Psoas muscle (tissue), 7 donors: ENCODE measurements at regions not wholly inside any gene's neighbourhood (a gene's known extent, or its start where the extent isn't known, plus 50 kb on each side); places are given as distances from the start of the nearest gene placed in this dataset.

Experiments
- ATAC-seq, 4 donors: fragments of 200-7000 bp; cut with Tn5 transposase; one replicate each; pipeline ENCODE4 v1.9.1; 2020; ENCODE audit warnings: moderate library complexity in 3 of 4, mild to moderate bottlenecking in 2 of 4
- DNase-seq, 2 donors: peaks; one replicate each; pipeline ENCODE4 v3.0.0-alpha.2; 2020
- H3K27ac ChIP-seq: fragments of 200-600 bp; one replicate; pipeline ENCODE4 v1.8.0; 2022
- H3K27me3 ChIP-seq, 3 donors: fragments of 200-600 bp in 1 of 3; one replicate each; pipeline versions ENCODE4 v1.6.1 to v1.8.0; 2013 to 2022; ENCODE audit warnings: low read length in 2 of 3, mild to moderate bottlenecking in 2 of 3, moderate library complexity in 1 of 3; ENCODE audit not compliant: insufficient read depth in 3 of 3
- H3K36me3 ChIP-seq, 2 donors: fragments of 200-600 bp in 1 of 2; one replicate each; pipeline versions ENCODE4 v1.6.1 to v1.8.0; 2013 to 2022; ENCODE audit warnings: low read depth in 1 of 2, mild to moderate bottlenecking in 1 of 2, moderate library complexity in 1 of 2; ENCODE audit not compliant: insufficient read depth in 1 of 2
- H3K4me1 ChIP-seq: fragments of 200-600 bp; one replicate; pipeline ENCODE4 v1.8.0; 2022
- H3K4me3 ChIP-seq: fragments of 200-600 bp; one replicate; pipeline ENCODE4 v1.8.0; 2022; ENCODE audit warnings: mild to moderate bottlenecking
- H3K9me3 ChIP-seq: fragments of 200-600 bp; one replicate; pipeline ENCODE4 v1.8.0; 2022
- CTCF ChIP-seq: fragments of 200-600 bp; IDR thresholded peaks from one replicate; pipeline ENCODE4 v1.8.0; 2022; ENCODE audit warnings: antibody characterized with exemption
- WGBS, 3 donors: extraction: QIAGEN DNeasy Blood & Tissue Kit; methylation state at CpG; one replicate each; pipeline versions ENCODE4 v1.1.6 to v1.1.7; 2013; 5-methylcytosine and 5-hydroxymethylcytosine counted together
- intact Hi-C, 2 donors: fragments of 100-400 bp; cut with DNase I; formaldehyde crosslinking; loops; one replicate each; pipeline versions ENCODE4 v1.11.0 to v1.14.2; 2022
- donor health status: healthy with polysubstance abuse.
- donor health status: DM: no; HTN: no; CAD: no; lungs with moderate emphysema.
- donor health status: Bipolar disorder and iron deficiency.
- donor health status: healthy.
- donor health status: DM: yes; HTN: yes; CAD: no.
- donor health status: DM: no; HTN: no; CAD: no.
- donor health status: DM: yes; HTN: yes; CAD: no.

- no peaks in the 10 kb centered on the region for H3K9me3 ChIP-seq
- no peaks in the 10 kb centered on the region for H3K36me3 ChIP-seq
- H3K4me1 ChIP-seq: no peaks in the 10 kb centered on the region
- WGBS, 3 donors: 73 to 75% (median 75%) methylated on average over 4 of the region's 4 CpGs
- DNase-seq (no peak), ATAC-seq (no peak)
- no peak overlapping the region for H3K4me3 ChIP-seq
- TF ChIP-seq CTCF: no peak
- no peaks in the 10 kb centered on the region for H3K27me3 ChIP-seq
- intact Hi-C loops: no loop called here
- H3K27ac ChIP-seq: no peak overlapping the region
Observed at GRCh38 chr3:181056136-181056732, 66.7 kb upstream of the DNAJC19 start.

- Histone ChIP-seq H3K36me3 (no peaks in the 10 kb centered on the region), H3K4me3 (no peak overlapping the region), H3K9me3 (no peaks in the 10 kb centered on the region), H3K4me1 (no peaks in the 10 kb centered on the region), H3K27me3 (no peaks in the 10 kb centered on the region), H3K27ac (no peak overlapping the region)
- TF ChIP-seq CTCF: no peak
- intact Hi-C loops: no loop called here
- ATAC-seq: no peak
- DNase-seq: no peak
Observed at GRCh38 chr3:181054538-181054937, 65.0 kb upstream of the DNAJC19 start.

- Histone ChIP-seq H3K9me3 (no peaks in the 10 kb centered on the region), H3K36me3 (no peaks in the 10 kb centered on the region), H3K4me3 (no peak overlapping the region), H3K27me3 (no peaks in the 10 kb centered on the region), H3K27ac (no peak overlapping the region), H3K4me1 (no peaks in the 10 kb centered on the region)
- intact Hi-C loops: no loop called here
- no peak for ATAC-seq
- 63 to 68% (median 64%) methylated on average over 2 of the region's 2 CpGs for WGBS, 3 donors
- no peak for TF ChIP-seq CTCF
- DNase-seq: no peak
Observed at GRCh38 chr3:181052256-181052655, 62.7 kb upstream of the DNAJC19 start.

DNA sequence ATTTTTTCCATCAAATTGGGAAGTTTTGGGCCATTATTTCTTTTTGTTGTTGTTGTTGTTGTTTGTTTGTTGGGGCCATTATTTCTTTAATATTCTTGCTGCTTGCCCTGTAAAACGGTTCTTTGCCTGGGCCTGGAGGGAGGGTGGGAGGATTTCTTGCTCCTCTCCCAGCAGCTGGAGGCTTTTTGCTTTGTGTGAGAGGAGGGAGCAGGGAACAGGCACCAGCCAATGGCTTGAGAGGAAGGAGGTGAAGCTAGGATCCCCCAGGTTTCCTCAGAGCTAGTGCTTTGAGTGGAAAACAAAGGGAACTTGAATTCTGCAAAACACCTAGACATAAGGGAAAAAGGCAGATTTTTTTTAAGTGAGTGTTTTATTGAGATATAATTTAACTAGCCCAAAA lies 61.2 kb upstream of the DNAJC19 start:
- 0 to 14% (median 8%) methylated on average over 1 of the region's 1 CpG for WGBS, 3 donors
- Histone ChIP-seq H3K27me3 (no peaks in the 10 kb centered on the region), H3K4me1 (no peaks in the 10 kb centered on the region), H3K4me3 (no peak overlapping the region), H3K27ac (no peak overlapping the region), H3K9me3 (no peaks in the 10 kb centered on the region), H3K36me3 (no peaks in the 10 kb centered on the region)
- intact Hi-C loops: no loop called here
- TF ChIP-seq CTCF: no peak
- DNase-seq (no peak), ATAC-seq (no peak)

DNA sequence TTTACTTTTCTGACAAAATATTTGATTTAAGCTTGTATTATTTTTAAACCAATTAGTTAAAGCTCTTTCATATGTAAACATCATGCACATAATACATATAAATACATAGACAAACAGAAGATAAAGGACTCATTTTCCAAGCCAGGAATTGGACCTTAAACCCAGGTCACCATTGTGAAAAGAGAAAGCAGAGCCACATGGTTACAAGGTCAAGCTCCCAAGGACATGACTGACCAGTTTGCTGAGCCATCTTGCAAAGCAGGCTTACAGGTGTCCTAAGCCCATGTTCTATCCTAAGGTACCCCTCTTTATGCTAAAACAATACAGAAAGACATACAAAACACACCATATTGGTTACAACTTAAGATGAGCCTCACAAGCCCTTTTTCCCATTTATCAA lies 50.5 kb upstream of the DNAJC19 start:
- intact Hi-C loops: no loop called here
- H3K4me3 ChIP-seq: no peak overlapping the region
- no peaks in the 10 kb centered on the region for H3K36me3 ChIP-seq
- DNase-seq (no peak), ATAC-seq (no peak)
- no peak for TF ChIP-seq CTCF
- H3K9me3 ChIP-seq: peaks cover 20% of the 10 kb centered on the region
- no peak overlapping the region for H3K27ac ChIP-seq
- no peaks in the 10 kb centered on the region for H3K4me1 ChIP-seq
- H3K27me3 ChIP-seq: no peaks in the 10 kb centered on the region
